Naive thymus-derived CD8-positive, alpha-beta T cell (primary cell): ENCODE measurements at regions not wholly inside any gene's neighbourhood (a gene's known extent, or its start where the extent isn't known, plus 50 kb on each side); places are given as distances from the start of the nearest gene placed in this dataset.
"Not testable (repeated sequence)": the region's sequence is repeated elsewhere in the genome, so short reads cannot be mapped to it uniquely, and the experiment has no call there.

Experiments used
- ATAC-seq, 2 donors: fragments of 150-1000 bp; cut with Tn5 transposase in 1 of 2; sonication (Bioruptor Pico), chemical (Tn5 transposase) in 1 of 2; 1 replicate in 1 of 2; 2 replicates in 1 of 2; pipeline ENCODE4 v1.10.0; 2021; ENCODE audit warnings: mild to moderate bottlenecking in 2 of 2, moderate library complexity in 2 of 2
- POLR2A ChIA-PET: fragments of 350-600 bp; sonication (Branson Sonifier 250); formaldehyde crosslinking; loops from one replicate; lab custom pipeline; 2021; ENCODE audit warnings: antibody characterized with exemption; lab: Charles Lee
- DNase-seq, 10 donors: peaks; one replicate each; pipeline versions ENCODE4 v3.0.0 to v3.0.0-alpha.2; 2020 to 2022
- H3K27ac Mint-ChIP-seq, 10 donors: one replicate each; pipeline ENCODE4 v1.8.0; 2020 to 2022; ENCODE audit warnings: mild to moderate bottlenecking in 10 of 10, mixed read lengths in 10 of 10, moderate library complexity in 4 of 10, inconsistent platforms in 1 of 10
- H3K27me3 Mint-ChIP-seq, 5 donors: one replicate each; pipeline ENCODE4 v1.8.0; 2021 to 2022; ENCODE audit warnings: mixed read lengths in 5 of 5
- H3K36me3 Mint-ChIP-seq, 3 donors: one replicate each; pipeline ENCODE4 v1.8.0; 2020 to 2022; ENCODE audit warnings: mixed read lengths in 3 of 3, mild to moderate bottlenecking in 2 of 3, inconsistent platforms in 1 of 3
- H3K4me1 Mint-ChIP-seq, 4 donors: one replicate each; pipeline ENCODE4 v1.8.0; 2021 to 2022; ENCODE audit warnings: mixed read lengths in 4 of 4
- H3K4me3 Mint-ChIP-seq, 10 donors: one replicate each; pipeline ENCODE4 v1.8.0; 2020 to 2022; ENCODE audit warnings: mild to moderate bottlenecking in 10 of 10, mixed read lengths in 10 of 10, moderate library complexity in 6 of 10, inconsistent platforms in 1 of 10
- H3K9me3 Mint-ChIP-seq, 9 donors: one replicate each; pipeline ENCODE4 v1.8.0; 2020 to 2022; ENCODE audit warnings: mixed read lengths in 9 of 9, mild to moderate bottlenecking in 3 of 9, inconsistent platforms in 1 of 9, moderate library complexity in 1 of 9

GRCh38 chr6:169093770-169094551 lies 159.7 kb downstream of the THBS2 start:
- H3K36me3 Mint-ChIP-seq: peaks cover 0 to 23% (median 0%) of the 10 kb centered on the region in 3 donors
- H3K9me3 Mint-ChIP-seq: peaks cover 5 to 37% (median 26%) of the 10 kb centered on the region in 9 donors
- POLR2A ChIA-PET: no interaction called here
- H3K27me3 Mint-ChIP-seq: peaks cover 0 to 42% (median 15%) of the 10 kb centered on the region in 5 donors
- no peaks in the 10 kb centered on the region for H3K4me1 Mint-ChIP-seq
- no peak for ATAC-seq
- DNase-seq: no peak
- H3K27ac Mint-ChIP-seq: no peak overlapping the region
- H3K4me3 Mint-ChIP-seq: no peak overlapping the region

GRCh38 chr6:169093066-169093723 lies 160.5 kb downstream of the THBS2 start:
- Mint-ChIP-seq H3K4me1 (no peaks in the 10 kb centered on the region), H3K36me3 (peaks cover 0 to 23% (median 0%) of the 10 kb centered on the region in 3 donors), H3K9me3 (peaks cover 5 to 40% (median 31%) of the 10 kb centered on the region in 9 donors), H3K27me3 (peaks cover 0 to 36% (median 15%) of the 10 kb centered on the region in 5 donors), H3K4me3 (no peak overlapping the region), H3K27ac (no peak overlapping the region)
- DNase-seq (no peak), ATAC-seq (no peak)
- POLR2A ChIA-PET: no interaction called here

GRCh38 chr6:169092375-169092774 lies 161.3 kb downstream of the THBS2 start:
- H3K4me1 Mint-ChIP-seq: no peaks in the 10 kb centered on the region
- H3K36me3 Mint-ChIP-seq: peaks cover 0 to 23% (median 0%) of the 10 kb centered on the region in 3 donors
- H3K27ac Mint-ChIP-seq: no peak overlapping the region
- POLR2A ChIA-PET: no interaction called here
- no peak for DNase-seq
- H3K27me3 Mint-ChIP-seq: peaks cover 0 to 28% (median 9%) of the 10 kb centered on the region in 5 donors
- no peak for ATAC-seq
- H3K9me3 Mint-ChIP-seq: peaks cover 5 to 40% (median 31%) of the 10 kb centered on the region in 9 donors
- no peak overlapping the region for H3K4me3 Mint-ChIP-seq

GRCh38 chr6:169090514-169091127 lies 163.0 kb downstream of the THBS2 start:
- H3K27ac Mint-ChIP-seq, H3K4me1 Mint-ChIP-seq, ATAC-seq, DNase-seq, H3K4me3 Mint-ChIP-seq, POLR2A ChIA-PET: not testable (repeated sequence)
- Mint-ChIP-seq H3K9me3 (peaks cover 5 to 40% (median 31%) of the 10 kb centered on the region in 9 donors), H3K27me3 (peaks cover 2 to 23% (median 3%) of the 10 kb centered on the region in 5 donors), H3K36me3 (peaks cover 0 to 23% (median 0%) of the 10 kb centered on the region in 3 donors)

- ATAC-seq: no peak
- Mint-ChIP-seq H3K36me3 (peaks cover 0 to 23% (median 0%) of the 10 kb centered on the region in 3 donors), H3K27ac (no peak overlapping the region), H3K4me3 (no peak overlapping the region), H3K4me1 (no peaks in the 10 kb centered on the region), H3K9me3 (peaks cover 6 to 40% (median 31%) of the 10 kb centered on the region in 9 donors), H3K27me3 (peaks cover 2 to 7% (median 3%) of the 10 kb centered on the region in 5 donors)
- POLR2A ChIA-PET: no interaction called here
- DNase-seq: no peak
Observed at GRCh38 chr6:169088762-169089161, 164.9 kb downstream of the THBS2 start.

- POLR2A ChIA-PET: no interaction called here
- H3K4me1 Mint-ChIP-seq: no peaks in the 10 kb centered on the region
Observed at GRCh38 chr6:169087443-169088041, 166.1 kb downstream of the THBS2 start.

GRCh38 chr6:169086616-169087015 lies 167.0 kb downstream of the THBS2 start:
- H3K4me3 Mint-ChIP-seq, POLR2A ChIA-PET, H3K27ac Mint-ChIP-seq, DNase-seq, ATAC-seq, H3K27me3 Mint-ChIP-seq, H3K4me1 Mint-ChIP-seq: not testable (repeated sequence)
- Mint-ChIP-seq H3K36me3 (peaks cover 0 to 19% (median 0%) of the 10 kb centered on the region in 3 donors), H3K9me3 (peaks cover 6 to 31% (median 22%) of the 10 kb centered on the region in 9 donors)

More at GRCh38 chr6:169087443-169088041, 166.1 kb downstream of the THBS2 start:
- ATAC-seq (no peak), DNase-seq (no peak)
- H3K36me3 Mint-ChIP-seq: peaks cover 0 to 23% (median 0%) of the 10 kb centered on the region in 3 donors
- peaks cover 6 to 40% (median 29%) of the 10 kb centered on the region in 9 donors for H3K9me3 Mint-ChIP-seq
- no peak overlapping the region for H3K27ac Mint-ChIP-seq
- H3K27me3 Mint-ChIP-seq: peaks cover 0 to 4% (median 2%) of the 10 kb centered on the region in 5 donors
- no peak overlapping the region for H3K4me3 Mint-ChIP-seq

- DNase-seq (no peak), ATAC-seq (no peak)
- Mint-ChIP-seq H3K36me3 (peaks cover 0 to 13% (median 0%) of the 10 kb centered on the region in 3 donors), H3K27ac (no peak overlapping the region), H3K9me3 (peaks cover 6 to 26% (median 17%) of the 10 kb centered on the region in 9 donors), H3K27me3 (peaks cover 0 to 7% (median 2%) of the 10 kb centered on the region in 5 donors), H3K4me1 (no peaks in the 10 kb centered on the region), H3K4me3 (no peak overlapping the region)
- POLR2A ChIA-PET: no interaction called here
Observed at GRCh38 chr6:169086020-169086419, 167.6 kb downstream of the THBS2 start.

- Mint-ChIP-seq H3K27ac (no peak overlapping the region), H3K27me3 (peaks cover 0 to 7% (median 2%) of the 10 kb centered on the region in 5 donors), H3K4me3 (no peak overlapping the region), H3K36me3 (peaks cover 0 to 8% (median 0%) of the 10 kb centered on the region in 3 donors), H3K4me1 (no peaks in the 10 kb centered on the region), H3K9me3 (peaks cover 6 to 20% (median 12%) of the 10 kb centered on the region in 9 donors)
- POLR2A ChIA-PET: no interaction called here
- DNase-seq (no peak), ATAC-seq (no peak)
Observed at GRCh38 chr6:169085466-169085865, 168.2 kb downstream of the THBS2 start.

- H3K4me1 Mint-ChIP-seq, H3K36me3 Mint-ChIP-seq, H3K4me3 Mint-ChIP-seq, DNase-seq, ATAC-seq, POLR2A ChIA-PET, H3K27me3 Mint-ChIP-seq, H3K27ac Mint-ChIP-seq: not testable (repeated sequence)
- H3K9me3 Mint-ChIP-seq: peaks cover 0 to 11% (median 4%) of the 10 kb centered on the region in 9 donors
Observed at GRCh38 chr6:169084557-169084956, 169.1 kb downstream of the THBS2 start.

GRCh38 chr6:169084067-169084466 lies 169.6 kb downstream of the THBS2 start:
- ATAC-seq: no peak
- DNase-seq: no peak
- no peak overlapping the region for H3K4me3 Mint-ChIP-seq
- H3K36me3 Mint-ChIP-seq: no peaks in the 10 kb centered on the region
- no peak overlapping the region for H3K27ac Mint-ChIP-seq
- POLR2A ChIA-PET: no interaction called here
- H3K4me1 Mint-ChIP-seq: no peaks in the 10 kb centered on the region
- peaks cover 0 to 6% (median 3%) of the 10 kb centered on the region in 9 donors for H3K9me3 Mint-ChIP-seq
- H3K27me3 Mint-ChIP-seq: peaks cover 0 to 6% (median 2%) of the 10 kb centered on the region in 5 donors

GRCh38 chr6:169083508-169083874 lies 170.2 kb downstream of the THBS2 start:
- Mint-ChIP-seq H3K36me3 (no peaks in the 10 kb centered on the region), H3K4me3 (no peak overlapping the region), H3K27ac (no peak overlapping the region), H3K27me3 (peaks cover 0 to 3% (median 2%) of the 10 kb centered on the region in 5 donors), H3K9me3 (peaks cover 0 to 2% (median under 1%) of the 10 kb centered on the region in 9 donors), H3K4me1 (no peaks in the 10 kb centered on the region)
- POLR2A ChIA-PET: no interaction called here
- ATAC-seq (no peak), DNase-seq (no peak)
